Transverse colon (tissue), 4 donors: ENCODE measurements at regions not wholly inside any gene's neighbourhood (a gene's known extent, or its start where the extent isn't known, plus 50 kb on each side); places are given as distances from the start of the nearest gene placed in this dataset.

ENCODE experiments used
- DNase-seq: peaks from one replicate; pipeline ENCODE4 v3.0.0-alpha.2; 2019
- H3K27ac ChIP-seq, 4 donors: fragments of 200-600 bp; sonication (generic); 2 replicates each; pipeline ENCODE4 v1.5.1; 2016 to 2018; ENCODE audit warnings: inconsistent platforms in 4 of 4
- H3K27me3 ChIP-seq: fragments of 200-600 bp; sonication (generic); 2 replicates; pipeline ENCODE4 v1.5.1; 2017; ENCODE audit warnings: inconsistent platforms
- H3K36me3 ChIP-seq, 4 donors: fragments of 200-600 bp; sonication (generic); 2 replicates each; pipeline ENCODE4 v1.5.1; 2017 to 2019; ENCODE audit warnings: inconsistent platforms in 4 of 4
- H3K4me1 ChIP-seq, 4 donors: fragments of 200-600 bp; sonication (generic); 2 replicates each; pipeline ENCODE4 v1.5.1; 2017 to 2020; ENCODE audit warnings: inconsistent platforms in 4 of 4
- H3K4me3 ChIP-seq, 4 donors: fragments of 200-600 bp; sonication (generic); 1 replicate in 1 of 4; 2 replicates in 3 of 4; pipeline versions ENCODE4 v1.5.1 to v1.6.1; 2017 to 2019; ENCODE audit warnings: inconsistent platforms in 4 of 4
- H3K9me3 ChIP-seq, 2 donors: fragments of 200-600 bp; sonication (generic); 2 replicates each; pipeline ENCODE4 v1.5.1; 2017 to 2019; ENCODE audit warnings: inconsistent platforms in 2 of 2
- CTCF ChIP-seq, 5 experiments: fragments of 200-600 bp in 3 of 5; fragments of 450-650 bp in 2 of 5; sonication (generic) in 3 of 5; IDR thresholded peaks; 1 replicate in 2 of 5; 2 replicates in 3 of 5; pipeline ENCODE4 v1.5.1; 2016 to 2017; ENCODE audit warnings: antibody characterized with exemption in 5 of 5, inconsistent platforms in 3 of 5, mild to moderate bottlenecking in 2 of 5, moderate library complexity in 1 of 5
- EP300 ChIP-seq: sonication (generic); formaldehyde crosslinking; IDR thresholded peaks from one replicate; pipeline ENCODE4 v1.6.1; 2017; ENCODE audit warnings: antibody characterized with exemption, low read depth
- POLR2A ChIP-seq: fragments of 450-650 bp; IDR thresholded peaks from one replicate; pipeline ENCODE4 v1.6.1; 2016; ENCODE audit warnings: antibody characterized with exemption, mild to moderate bottlenecking, moderate library complexity
- POLR2AphosphoS5 ChIP-seq, 3 donors: sonication (generic); formaldehyde crosslinking; IDR thresholded peaks; one replicate each; pipeline ENCODE4 v1.6.1; 2016; ENCODE audit warnings: antibody characterized with exemption in 3 of 3
- WGBS, 2 donors: methylation state at CpG; one replicate each; pipeline ENCODE4 v1.1.5; 2018; ENCODE audit warnings: low coverage in 1 of 2; 5-methylcytosine and 5-hydroxymethylcytosine counted together
- in situ Hi-C, 4 donors: fragments of 200-750 bp; cut with MboI; loops; one replicate each; pipeline versions ENCODE4 v1.15.0 to v1.15.1; 2017; ENCODE audit warnings: low sequenced_read_pairs in 3 of 4, low pct_ligation_motif_present in 1 of 4, low pct_unique_long_range_greater_than_20kb in 1 of 4
- intact Hi-C: fragments of 100-400 bp; cut with DNase I; formaldehyde crosslinking; loops from one replicate; pipeline ENCODE4 v1.15.1; 2023; ENCODE audit warnings: low total_unique reads

DNA sequence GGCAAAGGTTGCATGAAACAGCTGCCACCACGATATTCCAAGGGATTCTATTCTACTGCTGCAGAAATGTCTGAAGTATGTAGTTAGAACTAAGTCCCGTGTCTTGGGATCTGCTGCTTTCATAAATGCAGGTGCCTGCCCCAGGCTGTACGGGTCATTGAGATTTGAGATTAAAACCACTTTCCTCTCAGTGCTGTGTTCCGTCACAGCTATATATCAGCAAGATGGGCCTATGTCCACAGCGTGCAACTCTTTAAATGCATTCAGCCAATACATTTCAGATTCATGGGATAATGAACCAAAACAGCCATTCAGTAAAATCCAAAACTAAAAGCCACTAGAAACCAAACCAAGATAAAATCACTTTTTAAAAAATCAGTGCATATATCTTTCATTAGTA lies 107.3 kb upstream of the LUZP2 start:
- Histone ChIP-seq H3K4me1 (no peaks in the 10 kb centered on the region), H3K4me3 (no peak overlapping the region), H3K27me3 (no peaks in the 10 kb centered on the region), H3K27ac (no peak overlapping the region), H3K9me3 (no peaks in the 10 kb centered on the region), H3K36me3 (no peaks in the 10 kb centered on the region)
- WGBS, 2 donors: 80 to 89% methylated on average over 5 of the region's 5 CpGs
- TF ChIP-seq EP300 (no peak), CTCF (IDR thresholded peaks at IDR 0.05) (no peak)
- in situ Hi-C loops (loop anchor here in 1 of 4 donors (25.0 kb wide), 1 partner anchor 852 kb away; no protein-coding TSS in a partner anchor), intact Hi-C loops (no loop called here)
- DNase-seq: no peak

DNA sequence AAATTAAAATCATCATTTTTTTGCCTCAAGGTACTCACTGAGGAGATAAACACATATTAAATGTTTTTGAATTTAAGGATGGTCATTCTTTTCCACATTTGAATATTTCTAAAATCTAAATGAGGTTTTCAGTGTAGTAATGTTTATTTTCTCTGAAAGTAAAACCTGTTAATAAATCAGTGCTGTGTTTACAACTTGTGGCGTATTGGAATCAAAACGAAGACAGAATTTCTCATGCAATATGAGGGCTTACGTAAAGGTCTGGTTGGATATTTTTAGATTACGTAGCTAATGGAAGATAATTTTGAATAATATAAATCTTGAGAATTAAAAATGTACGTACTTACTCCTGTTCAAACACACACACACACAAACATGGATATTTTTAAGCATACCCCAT lies 106.8 kb upstream of the LUZP2 start:
- in situ Hi-C loops: loop anchor here in 1 of 4 donors (25.0 kb wide), 1 partner anchor 853 kb away; no protein-coding TSS in a partner anchor
- no peaks in the 10 kb centered on the region for H3K4me1 ChIP-seq
- no peak for TF ChIP-seq POLR2AphosphoS5 (IDR thresholded peaks at IDR 0.05)
- no peak for TF ChIP-seq EP300
- TF ChIP-seq POLR2A: no peak
- TF ChIP-seq CTCF (IDR thresholded peaks at IDR 0.05): no peak
- no peaks in the 10 kb centered on the region for H3K36me3 ChIP-seq
- H3K4me3 ChIP-seq: no peak overlapping the region
- H3K9me3 ChIP-seq: no peaks in the 10 kb centered on the region
- no peak overlapping the region for H3K27ac ChIP-seq
- DNase-seq: no peak
- no peaks in the 10 kb centered on the region for H3K27me3 ChIP-seq
- WGBS, 2 donors: 62 to 64% methylated on average over 5 of the region's 5 CpGs
- intact Hi-C loops: no loop called here

DNA sequence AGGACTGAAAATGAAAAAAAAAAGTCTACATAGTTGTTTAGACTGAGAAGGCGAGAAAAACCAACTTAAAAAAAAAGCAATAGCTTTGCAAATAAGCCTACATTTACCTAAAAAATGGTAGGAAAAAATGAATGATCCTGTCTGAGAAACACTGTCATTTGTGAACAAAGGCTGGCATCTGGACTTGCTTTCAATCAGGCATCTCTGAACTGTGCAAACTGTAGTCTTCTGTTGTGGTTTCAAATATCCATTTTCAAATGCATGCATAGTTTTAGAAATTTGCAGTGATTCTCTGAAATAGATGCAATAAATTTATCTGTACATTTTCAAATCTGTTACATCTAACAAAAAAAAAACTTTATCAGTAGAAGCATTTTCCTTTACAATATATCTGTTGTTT lies 106.1 kb upstream of the LUZP2 start:
- in situ Hi-C loops: loop anchor here in 1 of 4 donors (25.0 kb wide), 1 partner anchor 853 kb away; no protein-coding TSS in a partner anchor

GRCh38 chr11:24391167-24391566 lies 105.7 kb upstream of the LUZP2 start:
- DNase-seq: no peak
- no peaks in the 10 kb centered on the region for H3K9me3 ChIP-seq
- H3K27ac ChIP-seq: no peak overlapping the region
- H3K4me3 ChIP-seq: no peak overlapping the region
- intact Hi-C loops: no loop called here
- TF ChIP-seq CTCF (IDR thresholded peaks at IDR 0.05) (no peak), EP300 (no peak), POLR2A (no peak), POLR2AphosphoS5 (IDR thresholded peaks at IDR 0.05) (no peak)
- H3K36me3 ChIP-seq: no peaks in the 10 kb centered on the region
- 72 to 81% methylated on average over 3 of the region's 3 CpGs for WGBS, 2 donors
- H3K27me3 ChIP-seq: no peaks in the 10 kb centered on the region
- in situ Hi-C loops: loop anchor here in 1 of 4 donors (25.0 kb wide), 1 partner anchor 854 kb away; no protein-coding TSS in a partner anchor
- no peaks in the 10 kb centered on the region for H3K4me1 ChIP-seq

More for the DNA sequence above, 106.1 kb upstream of the LUZP2 start:
- Histone ChIP-seq H3K4me1 (no peaks in the 10 kb centered on the region), H3K9me3 (no peaks in the 10 kb centered on the region), H3K27ac (no peak overlapping the region), H3K27me3 (no peaks in the 10 kb centered on the region), H3K4me3 (no peak overlapping the region), H3K36me3 (no peaks in the 10 kb centered on the region)
- DNase-seq: no peak
- no peak for TF ChIP-seq POLR2AphosphoS5 (IDR thresholded peaks at IDR 0.05)
- TF ChIP-seq EP300: no peak
- no peak for TF ChIP-seq POLR2A
- TF ChIP-seq CTCF (IDR thresholded peaks at IDR 0.05): no peak
- 74 to 89% methylated on average over 1 of the region's 1 CpG for WGBS, 2 donors
- intact Hi-C loops: no loop called here
